GM18507 (cell line): ENCODE measurements at regions not wholly inside any gene's neighbourhood (a gene's known extent, or its start where the extent isn't known, plus 50 kb on each side); places are given as distances from the start of the nearest gene placed in this dataset.

Experiments used
- DNase-seq: peaks from one replicate; pipeline ENCODE4 v3.0.0; 2011; ENCODE audit warnings: low read depth; ENCODE audit not compliant: insufficient read length; ENCODE audit errors: extremely low spot score
- FAIRE-seq: peaks from 2 replicates; lab custom pipeline; 2011; peaks lifted over from hg19 to GRCh38; lab: Jason Lieb, UNC

DNA sequence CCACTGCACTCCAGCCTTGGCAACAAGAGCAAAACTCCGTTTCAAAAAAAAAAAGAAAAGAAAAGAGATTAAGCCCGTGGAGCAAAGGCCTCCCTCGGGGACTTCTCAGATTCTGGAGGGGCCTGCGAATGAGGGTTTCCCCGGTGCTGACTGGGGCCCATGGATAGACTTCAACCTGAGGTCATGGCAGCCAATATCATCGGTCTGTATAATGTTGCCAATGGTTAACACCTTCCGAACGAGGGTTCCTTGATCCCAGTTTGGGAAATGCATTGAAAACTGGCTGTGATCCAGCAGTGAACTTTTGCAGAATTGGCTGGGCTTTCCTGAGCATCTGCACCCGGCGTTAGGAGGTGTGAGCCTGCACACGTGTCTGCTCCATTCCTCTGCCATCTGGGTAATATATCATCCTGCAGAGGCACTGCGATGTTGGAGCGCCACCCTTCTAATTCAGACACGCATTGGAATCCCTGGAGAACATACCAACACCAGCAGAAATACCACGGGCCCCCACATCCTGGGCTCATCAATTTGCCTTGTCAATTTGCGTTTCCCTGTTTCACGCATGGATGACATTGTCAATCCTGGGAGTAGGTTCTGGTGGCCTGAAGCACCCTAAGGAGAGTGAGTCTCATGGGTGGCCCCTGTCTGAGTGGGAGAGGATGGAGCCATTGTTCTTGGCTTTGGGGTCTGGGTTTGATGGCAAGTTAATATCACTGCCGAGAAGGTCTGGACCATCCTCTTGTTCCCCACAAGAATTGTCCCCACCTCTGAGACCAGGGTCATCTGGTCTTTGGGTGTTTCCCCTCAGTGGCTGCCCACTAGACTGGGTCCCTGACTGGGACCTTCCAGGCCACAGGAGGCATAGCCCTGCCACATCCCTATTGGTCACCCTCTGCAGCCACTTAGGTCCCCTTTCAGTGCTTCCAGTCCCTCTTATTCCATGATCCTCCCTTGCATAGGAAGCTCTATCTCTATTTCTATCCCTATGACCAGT is 441.0 kb downstream of the PTPRU start:
- FAIRE-seq (no peak), DNase-seq (no peak)

DNA sequence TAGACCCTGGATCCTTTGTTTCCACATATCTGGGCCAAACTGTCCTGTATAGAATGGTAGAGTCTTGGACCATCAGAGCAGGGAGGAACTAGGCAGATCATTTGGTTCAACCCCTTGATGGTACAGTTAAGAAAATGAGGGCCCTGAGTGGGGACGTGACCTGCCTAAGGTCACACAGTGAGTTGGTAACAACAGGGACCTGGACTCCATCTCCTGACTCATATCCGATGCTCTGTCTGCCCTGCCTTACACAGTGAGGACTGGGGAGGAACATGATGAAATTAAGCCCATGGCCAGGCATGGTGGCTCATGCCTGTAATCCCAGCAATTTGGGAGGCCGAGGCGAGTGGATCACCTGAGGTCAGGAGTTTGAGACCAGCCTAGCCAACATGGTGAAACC is 440.2 kb downstream of the PTPRU start:
- DNase-seq = no peak
- FAIRE-seq = no peak

- no peak for FAIRE-seq
These were observed 439.4 kb downstream of the PTPRU start for GRCh38 chr1:29675481-29676263.

GRCh38 chr1:29674627-29675326 is 438.5 kb downstream of the PTPRU start:
- FAIRE-seq = no peak
- DNase-seq = no peak

More at GRCh38 chr1:29675481-29676263, 439.4 kb downstream of the PTPRU start:
- no peak for DNase-seq

DNA sequence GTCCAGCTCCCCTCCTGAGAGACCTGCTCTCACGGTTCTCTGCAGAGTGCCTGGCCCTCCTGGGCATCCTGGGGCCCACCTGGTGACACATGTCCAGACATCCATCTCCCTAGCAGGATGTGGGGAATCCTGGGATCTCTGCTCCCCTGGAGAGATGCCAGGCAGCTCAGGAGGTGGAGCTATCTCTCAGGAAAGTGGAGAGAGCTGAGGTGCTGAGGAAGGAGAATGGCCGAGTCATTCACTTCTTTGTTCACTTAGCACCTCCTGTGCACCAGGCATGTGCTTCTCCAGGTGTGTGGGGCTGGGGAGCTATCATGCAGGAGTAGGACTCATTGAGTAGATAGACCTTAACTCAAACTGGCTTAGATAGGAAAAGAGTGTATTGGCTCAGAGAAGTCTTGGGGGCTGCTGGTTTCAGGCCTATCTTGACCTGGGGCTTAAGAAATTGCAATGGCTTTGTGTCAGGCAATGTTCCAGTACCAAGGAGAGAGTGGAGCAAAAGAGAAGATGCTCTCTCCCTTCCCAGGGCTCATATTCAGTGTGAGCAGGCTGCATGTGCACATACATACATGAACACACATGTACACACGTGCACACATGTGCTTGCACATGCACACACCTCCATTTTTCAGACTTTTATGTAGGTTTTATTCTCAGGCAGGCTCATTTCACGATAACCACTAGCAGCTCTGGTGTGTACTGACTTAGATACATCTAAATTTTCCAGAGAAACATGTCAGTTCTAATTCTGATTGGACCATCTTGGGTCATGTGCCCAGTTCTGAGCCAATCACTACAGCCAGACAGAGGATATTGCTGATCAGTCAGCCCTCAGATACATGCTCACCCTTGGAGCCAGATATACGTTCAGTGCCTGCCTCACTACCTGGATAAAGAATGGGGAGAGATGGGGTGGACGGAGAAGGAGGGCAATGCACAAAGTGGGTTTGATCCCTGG is 437.6 kb downstream of the PTPRU start:
- no peak for FAIRE-seq
- no peak for DNase-seq

DNA sequence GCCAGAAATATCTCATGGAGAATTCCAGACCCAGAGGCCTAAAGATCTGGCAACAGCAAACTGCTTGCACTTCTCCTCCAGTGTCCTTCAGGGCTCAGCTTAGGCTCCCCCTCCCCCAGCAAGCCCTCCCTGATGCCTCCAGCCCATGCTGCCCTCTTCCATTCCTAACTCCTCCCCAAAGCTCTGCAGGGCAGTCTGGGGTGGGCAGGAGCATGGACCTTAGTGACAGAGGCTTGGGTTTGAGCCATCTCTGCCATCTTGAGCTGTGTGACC is 436.8 kb downstream of the PTPRU start:
- FAIRE-seq (no peak), DNase-seq (no peak)

GRCh38 chr1:29672416-29673227 is 436.3 kb downstream of the PTPRU start:
- DNase-seq (no peak), FAIRE-seq (no peak)

- DNase-seq (no peak), FAIRE-seq (no peak)
These were observed 435.4 kb downstream of the PTPRU start for GRCh38 chr1:29671446-29672356.

DNA sequence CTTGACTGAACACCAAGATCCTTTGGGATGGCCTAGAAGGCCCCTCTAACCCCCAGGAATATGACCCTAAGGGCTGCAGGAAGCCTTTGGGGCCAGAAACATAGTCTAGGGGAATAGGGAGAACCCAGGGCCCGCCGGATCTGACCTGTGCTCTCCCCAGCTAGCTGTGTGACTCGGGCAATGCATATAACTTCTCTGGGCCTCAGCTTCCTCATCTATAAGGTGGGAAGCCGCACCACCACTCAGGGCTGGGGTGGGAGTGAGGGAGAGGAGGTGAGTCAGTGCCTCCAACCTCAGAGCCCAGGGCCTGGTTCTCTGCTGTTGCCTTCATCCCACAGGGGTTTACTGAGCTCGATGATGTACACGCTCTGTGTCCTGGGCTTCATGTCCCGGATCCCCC is 434.4 kb downstream of the PTPRU start:
- DNase-seq (no peak), FAIRE-seq (no peak)

GRCh38 chr1:29669912-29670311 is 433.6 kb downstream of the PTPRU start:
- no peak for FAIRE-seq
- no peak for DNase-seq

- FAIRE-seq (no peak), DNase-seq (no peak)
These were observed 433.0 kb downstream of the PTPRU start for GRCh38 chr1:29669158-29669871.

GRCh38 chr1:29668551-29669157 is 432.3 kb downstream of the PTPRU start:
- DNase-seq (no peak), FAIRE-seq (no peak)

DNA sequence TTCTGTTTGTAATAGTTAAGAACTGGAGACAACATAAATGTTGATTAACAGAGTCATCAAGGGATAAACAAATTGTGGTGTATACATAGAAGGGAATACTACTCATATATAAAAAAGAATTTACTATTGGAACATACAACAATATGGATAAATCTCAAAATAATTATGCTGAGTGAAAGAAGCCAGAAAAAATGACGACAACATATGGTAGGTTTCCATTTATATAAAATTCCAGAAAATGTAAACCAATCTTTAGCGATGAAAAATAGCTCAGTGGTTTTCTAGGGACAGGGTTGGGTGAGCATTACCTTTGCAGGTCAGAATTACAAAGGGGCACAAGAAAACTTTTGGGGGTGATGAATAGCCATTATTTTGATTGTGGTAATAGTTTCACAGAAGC is 431.6 kb downstream of the PTPRU start:
- no peak for FAIRE-seq

GRCh38 chr1:29664711-29665110 is 428.4 kb downstream of the PTPRU start:
- no peak for FAIRE-seq

More for the DNA sequence above, 431.6 kb downstream of the PTPRU start:
- no peak for DNase-seq

DNA sequence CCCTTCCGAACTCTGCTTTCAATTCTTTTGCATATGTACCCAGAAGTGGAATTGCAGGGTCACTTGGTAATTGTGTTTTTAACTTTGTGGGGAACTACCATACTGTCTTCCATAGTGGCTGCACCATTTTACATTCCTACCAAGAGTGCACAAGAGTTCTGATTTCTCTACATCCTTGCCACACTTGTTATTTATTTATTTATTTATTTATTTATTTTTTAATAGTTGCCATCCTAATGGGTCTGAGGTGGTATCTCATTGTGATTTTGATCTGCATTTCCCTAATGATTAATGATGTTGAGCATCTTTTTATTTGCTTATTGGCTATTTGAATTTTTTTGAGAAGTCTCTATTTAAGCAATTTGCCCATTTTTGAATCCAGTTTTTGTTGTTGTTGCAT is 422.4 kb downstream of the PTPRU start:
- FAIRE-seq (no peak), DNase-seq (no peak)

More at GRCh38 chr1:29664711-29665110, 428.4 kb downstream of the PTPRU start:
- no peak for DNase-seq

DNA sequence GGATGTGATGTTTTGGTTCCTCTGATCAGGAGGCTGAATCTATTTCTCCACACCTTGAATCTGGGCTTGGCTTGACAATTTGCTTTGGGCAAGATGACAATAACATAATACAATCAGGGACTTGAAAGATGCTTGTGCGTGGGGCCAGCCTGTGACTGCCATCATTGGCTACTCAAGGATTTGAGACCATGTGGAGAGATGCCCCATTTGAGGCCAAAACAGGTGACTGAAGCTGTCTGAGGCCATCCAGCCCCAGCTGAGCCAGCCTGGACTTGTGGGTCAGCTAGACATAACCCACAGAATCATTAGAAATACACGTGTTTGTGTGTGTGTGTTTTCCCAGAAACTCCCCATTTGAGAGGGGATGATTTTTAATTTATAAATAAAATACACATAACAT is 421.5 kb downstream of the PTPRU start:
- FAIRE-seq (no peak), DNase-seq (no peak)
